ENCODE measurements at regions not wholly inside any gene's neighbourhood (a gene's known extent, or its start where the extent isn't known, plus 50 kb on each side); places are given as distances from the start of the nearest gene placed in this dataset.
"Not testable (repeated sequence)": the region's sequence is repeated elsewhere in the genome, so short reads cannot be mapped to it uniquely, and the experiment has no call there.

DNA sequence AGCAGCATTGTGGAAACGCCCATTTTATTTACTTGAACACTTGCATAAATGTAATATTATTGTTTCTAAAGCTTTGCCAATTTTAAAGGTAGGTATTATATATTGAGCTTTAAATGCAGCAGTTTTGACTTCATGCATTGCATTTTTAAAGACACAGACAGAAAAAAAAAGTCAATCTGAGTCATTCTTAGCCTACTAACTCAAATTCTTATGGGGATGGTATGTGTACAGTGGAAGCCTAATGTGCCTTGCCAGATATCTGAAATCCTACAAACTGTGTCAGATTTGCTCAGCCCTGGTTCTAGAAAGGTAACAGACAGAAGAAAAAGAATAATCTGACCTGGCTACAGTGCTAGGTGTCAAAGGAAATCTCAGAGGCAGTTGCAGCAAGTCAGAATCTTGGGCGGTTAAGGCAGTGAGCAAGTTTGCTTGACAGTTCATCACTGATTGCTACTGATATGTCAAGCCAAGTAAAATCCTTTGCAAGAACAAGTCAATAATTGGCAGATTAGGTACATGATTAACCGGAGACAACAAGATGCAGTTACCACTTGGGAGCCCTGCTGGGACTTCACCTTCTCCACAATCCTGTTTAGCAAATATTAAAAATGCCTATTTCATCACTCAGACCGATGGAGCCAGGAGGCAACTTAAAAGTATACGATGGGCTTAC lies 224.8 kb upstream of the WWC1 start:
- DNase-seq = peak; percentile 42

GRCh38 chr5:168070761-168071160 lies 220.7 kb upstream of the WWC1 start:
- DNase-seq = no peak

GRCh38 chr5:168072665-168073064 lies 218.8 kb upstream of the WWC1 start:
- DNase-seq = no peak

DNA sequence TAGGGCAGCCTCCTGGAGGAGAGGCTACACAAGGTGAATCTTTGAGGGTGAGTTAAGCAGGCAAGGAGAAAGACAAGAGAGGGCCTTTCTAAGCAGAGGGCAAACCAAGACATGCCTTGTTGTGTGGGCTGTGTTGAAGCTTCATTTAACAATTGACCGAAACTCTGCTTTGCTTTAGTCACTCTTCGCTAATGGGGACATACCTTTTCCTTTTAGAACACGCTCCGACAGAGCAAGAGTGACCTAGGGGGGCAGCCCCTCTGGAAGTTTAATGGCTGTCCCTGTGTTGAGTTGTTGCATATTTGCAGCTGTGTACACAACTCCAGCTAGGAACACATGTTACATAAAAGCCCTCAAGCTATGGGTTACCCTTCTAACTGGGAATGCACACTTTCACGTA lies 218.1 kb upstream of the WWC1 start:
- no peak for DNase-seq

DNA sequence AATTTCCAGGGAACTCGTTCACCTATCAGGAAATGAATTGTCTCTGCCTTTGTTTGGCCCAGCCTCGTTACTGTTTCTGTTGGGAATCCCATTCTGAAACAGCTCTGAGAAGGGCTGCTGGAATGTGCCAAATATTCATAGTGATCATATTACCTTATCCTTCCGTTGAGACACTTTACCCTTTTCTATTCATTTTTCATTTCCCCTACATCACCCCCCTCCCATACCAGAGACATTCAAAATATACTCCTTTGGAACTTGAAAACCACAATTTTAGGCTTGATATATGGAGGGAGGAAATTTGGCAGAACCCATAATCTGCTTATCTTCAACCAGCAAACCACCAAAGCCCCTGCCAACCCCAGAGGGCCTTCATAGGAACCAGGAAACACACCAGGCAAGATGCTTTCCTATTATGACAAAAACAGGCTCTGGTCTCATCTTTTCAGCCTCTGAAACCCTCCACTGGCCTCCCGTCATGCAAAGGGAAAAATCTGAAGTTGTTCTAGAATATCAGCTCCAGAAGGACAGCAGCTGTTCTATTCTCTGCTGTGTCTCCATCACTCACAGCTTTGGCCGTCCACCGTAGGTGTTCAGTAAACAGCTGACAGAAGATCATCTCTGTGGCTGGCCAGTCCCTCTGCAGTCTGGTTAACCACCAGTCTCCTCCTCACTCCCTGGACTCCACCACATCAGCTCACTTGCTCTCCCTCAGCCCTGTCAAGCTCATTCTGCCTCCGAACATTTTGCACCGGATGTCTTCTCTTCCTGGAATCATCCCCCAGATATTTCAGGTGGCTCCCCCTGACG lies 217.2 kb upstream of the WWC1 start:
- DNase-seq = peak; percentile 78

DNA sequence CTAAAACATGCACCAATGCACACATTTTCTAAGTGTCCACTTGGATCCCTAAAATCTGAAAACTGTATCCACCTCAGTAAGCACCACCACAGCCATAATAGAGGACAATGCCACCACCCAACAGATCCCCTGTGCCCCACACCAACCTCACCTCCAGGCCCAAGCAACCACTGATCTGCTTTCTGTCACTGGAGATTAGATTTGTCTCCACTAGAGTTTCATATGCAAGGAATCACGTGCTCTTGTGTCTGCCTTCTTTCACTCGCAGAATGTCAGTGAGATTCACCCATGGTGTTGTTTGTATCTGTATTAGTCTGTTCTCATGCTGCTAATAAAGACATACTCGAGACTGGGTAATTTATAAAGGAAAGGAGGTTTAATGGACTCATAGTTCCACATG lies 216.1 kb upstream of the WWC1 start:
- no peak for DNase-seq

DNA sequence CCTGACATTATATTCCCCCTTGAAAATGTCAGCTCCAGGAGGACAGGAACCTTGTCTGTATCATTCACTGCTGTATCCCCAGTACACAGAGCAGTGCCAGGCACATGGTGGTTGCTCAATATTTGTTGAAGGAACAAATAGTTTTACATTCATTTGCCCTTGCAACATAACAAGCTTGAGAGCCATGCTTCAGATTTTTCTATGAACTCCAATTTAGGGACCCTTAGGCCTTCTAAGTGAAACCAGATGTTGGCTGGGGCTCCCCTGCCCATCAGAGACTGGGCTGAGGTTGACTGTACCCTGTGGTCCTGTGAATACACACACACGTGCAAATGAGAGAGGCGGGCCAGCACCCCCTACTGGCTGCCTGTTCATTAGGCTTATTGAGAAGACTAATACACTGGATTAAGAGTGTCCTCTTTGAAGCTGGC lies 214.9 kb upstream of the WWC1 start:
- peak; percentile 81 for DNase-seq

DNA sequence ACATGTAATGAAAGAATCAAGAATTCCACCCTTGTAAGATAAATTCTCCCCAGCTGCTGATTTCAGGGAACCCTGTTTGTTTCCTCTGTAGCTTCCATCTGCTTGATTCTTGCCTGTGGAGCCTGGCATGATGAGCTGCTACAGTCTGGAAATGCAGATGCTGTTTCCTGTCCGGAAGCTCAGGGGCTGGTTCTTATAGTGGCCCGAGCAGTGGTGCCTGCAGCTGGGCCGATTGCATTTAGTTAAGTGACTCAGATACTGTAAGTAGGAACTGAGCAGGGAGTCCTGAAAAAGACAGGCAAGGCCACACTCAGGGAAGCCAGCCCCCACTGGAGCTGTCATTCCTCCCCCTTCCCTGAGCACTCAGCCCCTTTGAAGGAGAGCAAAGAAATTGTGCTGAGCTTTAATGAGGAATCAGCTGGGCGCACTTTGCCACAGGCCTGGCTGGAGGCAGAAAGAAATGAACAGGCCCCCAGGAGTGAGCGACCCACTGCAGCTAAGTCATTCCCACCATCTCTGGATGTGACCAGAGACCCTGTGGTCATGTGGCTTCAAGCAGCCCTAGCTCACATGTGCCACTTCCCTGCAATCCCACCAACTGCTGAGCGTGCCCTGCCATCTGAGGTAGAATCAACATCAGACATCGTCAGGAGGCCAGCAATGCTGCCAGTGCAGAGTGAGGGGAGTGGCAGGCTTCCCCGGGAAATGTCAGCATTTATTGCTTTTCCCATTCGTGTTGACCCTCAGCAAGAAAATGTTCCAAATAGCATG lies 206.0 kb upstream of the WWC1 start:
- peak; percentile 77 for DNase-seq

DNA sequence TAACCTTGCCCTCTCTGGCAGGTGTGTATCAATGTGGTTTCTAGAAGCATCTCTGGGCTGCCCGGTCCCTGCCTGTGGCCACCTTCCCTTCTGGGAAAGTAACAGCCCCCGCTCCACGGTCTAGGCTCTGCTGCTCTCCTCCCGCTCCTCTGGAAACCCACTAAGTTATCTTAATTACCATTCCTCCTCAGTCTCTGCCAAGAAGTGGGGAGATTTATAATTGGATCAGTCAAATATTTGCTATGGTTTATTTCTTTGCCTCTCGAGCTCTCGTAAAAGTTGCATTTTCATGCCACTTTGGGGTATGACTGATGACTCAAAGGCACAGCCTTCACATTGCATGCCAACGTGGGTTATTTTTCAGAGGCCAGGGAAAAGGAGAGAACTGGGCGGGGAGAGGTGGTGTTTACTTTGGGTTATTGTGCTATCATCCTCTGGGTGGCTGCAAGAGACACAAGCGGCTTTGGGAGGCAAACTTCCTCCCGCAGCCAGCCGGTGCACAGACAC lies 205.3 kb upstream of the WWC1 start:
- peak; percentile 81 for DNase-seq

DNA sequence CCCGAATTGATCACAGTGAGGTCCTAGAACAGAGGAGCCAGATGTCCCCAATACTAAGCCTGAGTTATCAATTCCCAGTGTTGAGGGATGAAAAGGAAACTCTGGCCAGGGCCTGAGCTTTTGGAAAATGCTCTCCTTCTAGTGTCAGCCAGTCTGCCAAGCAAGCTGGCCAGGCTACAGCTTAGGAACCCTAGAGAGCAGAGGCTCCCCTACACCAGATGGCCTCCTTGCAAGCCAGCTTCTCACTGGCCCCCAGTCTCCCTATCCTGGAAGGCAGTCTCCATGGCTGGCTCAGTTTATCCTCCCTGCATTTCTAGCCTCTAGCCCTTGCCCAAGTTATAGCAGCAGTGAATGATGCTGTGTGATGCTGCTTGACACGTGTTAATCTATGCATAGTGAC lies 204.7 kb upstream of the WWC1 start:
- no peak for DNase-seq

DNA sequence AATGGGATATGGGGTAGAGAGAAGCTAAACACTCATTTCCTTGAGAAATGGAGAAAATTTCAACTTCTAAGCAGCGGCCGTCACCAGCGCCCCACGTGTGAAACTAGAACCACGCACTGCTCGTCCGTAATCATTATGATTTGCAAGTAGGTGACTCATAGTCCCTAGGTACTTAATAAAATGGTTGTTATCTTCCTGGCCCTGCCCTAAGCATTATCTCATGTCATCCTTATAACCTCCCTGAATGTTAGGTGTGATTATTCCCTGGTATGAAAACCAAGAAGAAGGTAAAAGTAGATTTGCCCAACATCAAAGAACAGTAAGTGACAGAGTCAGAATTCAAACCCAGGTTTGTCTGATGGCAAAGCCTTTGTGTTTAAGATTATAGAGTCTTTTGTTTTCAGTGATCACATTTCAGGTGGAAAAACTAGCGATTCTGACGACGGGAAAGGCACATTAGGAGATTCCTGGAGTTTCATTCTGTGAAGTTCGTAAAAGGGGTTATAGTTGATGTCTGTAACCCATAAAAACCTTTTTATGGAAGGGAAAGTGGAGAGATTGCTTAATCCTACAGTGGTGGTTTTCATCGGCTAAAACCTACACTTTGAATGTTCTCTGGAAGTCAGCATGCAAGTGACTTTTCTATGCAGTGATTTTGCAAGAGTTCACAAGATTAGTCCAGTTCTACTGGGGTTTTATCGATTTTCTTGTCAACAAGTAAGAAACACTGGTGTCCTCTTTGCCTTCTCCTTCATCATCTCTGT lies 202.9 kb upstream of the WWC1 start:
- no peak for DNase-seq

GRCh38 chr5:168089201-168089887 lies 202.1 kb upstream of the WWC1 start:
- no peak for DNase-seq

- peak; percentile 34 for DNase-seq
Observed at GRCh38 chr5:168092209-168093185, 198.9 kb upstream of the WWC1 start.

- no peak for DNase-seq
Observed at GRCh38 chr5:168093200-168093910, 198.1 kb upstream of the WWC1 start.

- DNase-seq = no peak
Observed at GRCh38 chr5:168096525-168096924, 194.9 kb upstream of the WWC1 start.

DNA sequence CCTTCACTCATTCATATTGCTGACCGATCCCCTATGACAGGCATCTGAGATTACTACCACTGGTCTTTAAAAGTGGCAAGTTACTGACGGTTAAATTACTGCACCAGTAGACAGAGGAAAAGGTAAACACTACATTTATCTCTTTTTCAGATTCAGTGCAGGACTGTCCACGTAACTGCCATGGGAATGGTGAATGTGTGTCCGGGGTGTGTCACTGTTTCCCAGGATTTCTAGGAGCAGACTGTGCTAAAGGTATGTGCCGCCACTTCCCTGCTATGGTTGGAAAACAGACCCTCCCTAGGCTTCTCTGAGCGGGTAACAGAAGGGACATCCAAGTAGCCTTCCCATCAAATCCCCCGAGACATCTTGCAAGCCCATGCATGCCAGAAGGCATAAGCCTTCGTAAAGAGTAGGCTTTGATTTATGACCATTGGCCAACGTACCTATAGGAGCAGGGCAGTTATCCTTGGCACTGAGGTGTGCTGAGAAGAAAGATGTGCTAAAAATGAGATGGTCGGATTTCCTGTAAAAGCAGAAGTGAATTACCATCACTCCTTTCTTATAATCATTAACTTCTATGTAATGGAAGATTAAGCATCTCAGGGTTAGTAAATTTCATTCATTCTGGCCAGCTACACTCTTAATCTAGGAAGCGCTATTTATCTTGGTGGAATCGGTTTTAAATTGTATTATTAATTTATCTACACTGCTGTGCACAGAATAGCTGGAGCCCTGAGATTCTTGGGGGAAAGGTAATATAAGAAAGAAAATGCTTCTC lies 193.4 kb upstream of the WWC1 start:
- no peak for DNase-seq

DNA sequence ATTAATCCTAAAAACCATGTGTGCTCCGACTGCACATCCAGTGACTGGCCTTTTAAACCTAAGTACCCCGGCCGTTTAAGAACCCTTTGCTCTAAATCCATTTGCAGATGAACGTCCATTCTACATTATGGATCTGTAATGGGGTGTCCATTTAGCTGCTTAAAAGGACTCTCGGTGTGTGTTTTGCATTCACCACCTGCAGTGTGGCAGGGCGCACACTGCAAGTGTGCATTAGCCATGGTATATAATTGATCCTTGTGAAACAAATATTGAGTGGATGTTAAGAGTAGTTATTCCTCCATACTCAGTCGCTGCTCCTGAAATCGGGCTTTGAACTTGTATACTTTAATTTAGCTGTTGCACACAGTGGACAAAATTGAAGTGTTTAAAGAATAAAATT lies 190.1 kb upstream of the WWC1 start:
- no peak for DNase-seq

DNA sequence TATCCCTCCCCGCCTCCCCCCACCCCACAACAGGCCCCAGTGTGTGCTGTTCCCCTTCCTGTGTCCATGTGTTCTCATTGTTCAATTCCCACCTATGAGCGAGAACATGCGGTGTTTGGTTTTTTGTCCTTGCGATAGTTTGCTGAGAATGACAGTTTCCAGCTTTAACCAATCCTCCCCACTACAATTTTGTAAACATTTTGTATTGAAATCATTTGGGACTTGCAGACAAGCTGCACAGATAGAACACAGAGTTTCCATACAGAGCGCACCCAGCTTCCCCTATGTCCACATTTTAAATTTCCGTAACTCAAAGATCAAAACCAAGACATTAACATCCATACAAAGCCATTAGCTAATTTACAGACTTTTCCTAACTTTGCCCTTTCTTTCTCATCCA lies 188.4 kb upstream of the WWC1 start:
- not testable (repeated sequence) for DNase-seq

DNA sequence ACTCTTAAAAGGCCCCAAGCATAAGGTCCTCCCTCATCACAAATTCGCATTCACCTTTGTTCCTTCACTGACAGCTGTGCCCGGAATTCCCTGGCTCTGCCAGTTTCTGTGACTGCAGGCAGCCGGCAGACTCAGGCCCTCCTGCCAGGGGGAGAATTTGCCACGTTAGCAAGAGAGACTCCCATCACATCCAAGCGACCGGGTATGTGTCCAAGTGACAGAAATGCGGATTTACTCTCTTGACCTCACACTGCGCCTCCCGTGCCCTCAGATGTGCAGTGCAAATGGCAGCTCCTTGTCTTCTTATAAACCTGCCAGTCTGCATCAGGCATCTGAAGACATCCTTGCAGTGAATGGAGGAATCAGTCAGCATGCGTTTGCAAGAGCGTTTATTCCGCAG lies 187.1 kb upstream of the WWC1 start:
- DNase-seq = no peak

Data from fibroblast of skin of abdomen (primary cell).